ENCODE measurements at regions not wholly inside any gene's neighbourhood (a gene's known extent, or its start where the extent isn't known, plus 50 kb on each side); places are given as distances from the start of the nearest gene placed in this dataset.
"Not testable (repeated sequence)": the region's sequence is repeated elsewhere in the genome, so short reads cannot be mapped to it uniquely, and the experiment has no call there.

DNA sequence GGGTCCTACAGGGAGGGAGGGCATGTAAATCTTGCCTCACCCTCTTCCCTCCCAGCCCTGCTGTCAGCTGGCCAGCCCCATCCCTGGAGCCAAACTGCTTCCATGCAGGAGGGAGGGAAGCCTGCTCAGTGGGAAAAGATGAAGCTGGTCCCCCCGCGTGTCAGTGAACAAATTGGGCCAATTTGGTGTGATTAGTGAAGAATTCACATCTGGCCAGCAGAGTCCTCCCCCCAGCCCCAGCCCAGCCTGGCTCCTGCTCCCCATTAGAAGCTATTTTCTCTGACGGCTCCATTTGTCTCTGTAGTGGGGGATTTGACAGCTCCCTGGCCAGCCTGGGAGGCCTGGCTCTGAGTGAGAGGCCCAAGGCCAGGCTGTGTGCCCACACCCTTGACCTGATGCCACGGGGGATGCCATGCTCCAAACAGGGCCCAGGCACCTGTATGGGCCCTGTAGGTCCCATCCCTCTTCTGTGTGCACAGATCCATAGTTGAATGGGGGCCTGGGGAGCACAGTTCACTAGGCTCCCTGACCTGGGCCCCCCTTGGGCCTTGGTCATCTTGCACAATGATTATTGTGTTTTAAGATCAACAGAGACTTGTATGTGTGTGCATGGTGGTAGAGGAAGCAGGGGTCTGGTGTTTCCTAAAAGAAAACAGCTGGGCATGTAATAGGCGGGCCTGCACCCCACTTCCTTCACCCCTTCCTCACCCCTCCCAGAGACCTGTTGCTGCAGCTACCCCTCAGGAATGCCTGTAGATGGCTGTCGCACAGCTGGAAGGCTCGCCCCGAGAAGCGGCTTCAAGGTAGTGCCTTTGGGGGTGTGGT is 50.7 kb upstream of the TAC4 start:
- DNase-seq (ENCODE audit: low spot score): no peak

DNA sequence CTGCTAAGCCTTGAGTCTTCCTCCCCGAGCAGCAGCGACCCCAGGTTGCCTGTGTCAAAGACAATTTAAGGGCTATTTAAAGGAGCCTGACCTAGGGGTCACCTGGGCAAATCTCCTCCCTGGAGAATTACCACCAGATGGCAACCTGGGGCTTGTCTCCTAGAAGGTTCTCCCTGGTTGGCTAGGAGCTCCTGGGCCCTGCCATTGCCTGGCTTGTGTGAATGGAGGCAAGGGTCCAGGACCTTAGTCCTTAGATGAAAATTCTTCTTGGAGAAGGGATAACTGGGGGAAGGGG is 51.3 kb upstream of the TAC4 start:
- DNase-seq (ENCODE audit: low spot score): peak; percentile 79

DNA sequence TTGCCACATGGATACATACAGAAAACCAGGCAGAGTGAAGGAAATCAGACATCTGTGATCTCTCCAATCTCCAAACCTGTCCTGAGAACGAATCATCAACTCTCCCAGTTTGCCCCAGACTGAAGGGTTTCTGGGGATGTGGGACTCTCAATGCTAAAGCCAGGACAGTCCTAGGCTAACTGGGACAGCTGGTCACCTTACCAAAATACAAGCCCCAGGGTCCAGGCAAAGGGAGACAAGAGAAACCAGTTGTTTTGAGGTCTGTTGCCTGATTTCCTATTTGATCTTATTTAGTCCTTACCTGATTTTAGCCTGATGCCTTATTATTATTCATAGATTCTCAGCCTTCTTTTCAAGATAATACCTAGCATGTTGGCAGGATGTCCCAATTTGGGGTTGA is 51.7 kb upstream of the TAC4 start:
- no peak for DNase-seq (ENCODE audit: low spot score)

DNA sequence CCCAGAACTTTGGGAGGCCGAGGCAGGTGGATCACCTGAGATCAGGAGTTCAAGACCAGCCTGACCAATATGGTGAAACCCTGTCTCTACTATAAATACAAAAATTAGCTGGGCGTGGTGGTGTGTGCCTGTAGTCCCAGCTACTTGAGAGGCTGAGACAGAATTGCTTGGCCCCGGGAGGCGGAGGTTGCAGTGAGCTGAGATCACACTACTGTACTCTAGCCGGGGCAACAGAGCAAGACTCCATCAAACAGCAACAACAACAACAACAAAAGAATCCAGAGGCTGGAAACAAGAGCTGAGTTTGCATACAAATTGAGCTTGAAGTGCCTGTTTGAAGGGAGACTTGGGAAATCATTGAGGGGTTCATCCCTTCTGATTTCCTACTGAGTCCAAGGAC is 52.9 kb upstream of the TAC4 start:
- DNase-seq (ENCODE audit: low spot score): not testable (repeated sequence)

DNA sequence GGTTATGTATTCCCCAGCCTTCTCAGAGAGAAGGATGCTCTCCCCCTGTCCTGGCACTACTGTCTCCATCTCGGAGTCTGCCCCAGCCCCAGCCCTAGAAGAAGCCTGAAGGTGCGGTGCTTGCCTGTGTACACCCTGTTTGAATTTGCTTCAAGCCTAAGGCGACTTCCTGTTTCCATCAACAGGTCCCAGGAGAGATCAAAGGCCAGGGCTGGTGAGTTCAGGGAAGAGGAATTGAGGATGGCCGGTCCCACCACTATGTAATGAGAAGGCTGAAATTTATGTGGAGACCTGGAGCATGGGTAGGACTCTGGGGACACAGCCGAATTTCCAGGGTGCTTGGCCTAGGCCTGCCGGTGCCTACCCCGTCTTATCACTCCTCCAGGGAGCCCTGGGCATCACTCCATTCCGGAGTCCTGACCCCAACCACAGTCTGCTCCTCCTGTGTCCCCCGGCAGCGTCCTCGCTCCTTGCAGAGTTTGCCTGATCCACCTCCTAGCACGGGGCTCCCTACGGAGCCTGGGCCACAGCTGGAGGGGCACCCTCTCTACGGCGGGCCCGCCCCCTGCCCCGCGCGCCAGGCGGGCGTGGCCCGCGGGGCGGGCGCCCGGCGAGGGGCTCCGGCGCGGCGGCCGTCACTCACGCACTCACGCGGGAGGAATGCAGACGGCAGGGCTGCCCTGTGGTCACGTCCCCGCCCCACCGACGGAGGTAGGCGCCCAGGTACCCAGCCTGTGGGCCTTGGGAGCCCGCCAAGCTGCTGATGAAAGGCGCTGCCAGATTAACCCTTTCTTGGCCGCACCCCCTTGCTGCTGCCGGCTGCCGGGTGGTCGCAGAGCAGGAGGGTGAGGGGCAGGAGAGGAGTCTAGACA is 53.8 kb upstream of the TAC4 start:
- peak; percentile 76 for DNase-seq (ENCODE audit: low spot score)

DNA sequence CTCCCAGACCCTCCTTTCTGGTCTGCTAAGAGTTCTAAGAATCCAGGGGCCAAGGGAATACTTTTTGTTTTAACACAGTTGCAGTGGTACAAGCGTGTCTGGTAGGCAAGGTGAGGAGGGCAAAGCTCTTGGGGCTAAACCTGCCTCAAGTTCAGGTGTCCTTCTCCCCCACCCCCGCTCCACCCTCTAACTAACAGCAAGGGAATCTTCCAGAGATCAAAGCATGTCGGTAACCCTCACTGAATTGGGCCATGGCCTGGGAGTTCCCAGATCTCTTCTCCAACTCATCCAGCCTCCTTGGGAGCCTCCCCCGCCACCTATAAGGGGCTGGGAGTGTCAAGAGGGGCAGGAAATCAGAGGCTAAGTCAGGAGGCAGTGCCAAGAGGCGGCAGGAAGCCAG is 55.7 kb upstream of the TAC4 start:
- no peak for DNase-seq (ENCODE audit: low spot score)

DNA sequence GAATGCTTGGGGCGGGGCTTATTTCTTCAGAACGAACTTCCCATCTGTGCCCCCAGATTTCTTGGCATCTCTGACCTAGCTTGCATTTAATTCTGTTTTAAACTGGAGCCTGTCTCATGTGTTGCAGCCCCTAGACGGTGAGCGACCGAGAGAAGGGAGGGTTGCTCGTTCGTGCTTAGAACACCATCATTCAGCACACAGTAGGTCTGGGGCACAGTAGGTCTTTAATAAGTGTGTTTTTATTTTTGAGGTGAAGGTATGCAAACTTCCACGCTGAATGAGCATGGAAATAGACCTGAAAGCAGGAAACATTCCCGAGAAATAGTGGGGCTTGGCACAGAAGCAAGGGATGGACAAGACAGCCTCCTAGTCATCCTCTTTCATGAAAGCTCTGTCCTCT is 57.0 kb upstream of the TAC4 start:
- DNase-seq (ENCODE audit: low spot score): no peak

DNA sequence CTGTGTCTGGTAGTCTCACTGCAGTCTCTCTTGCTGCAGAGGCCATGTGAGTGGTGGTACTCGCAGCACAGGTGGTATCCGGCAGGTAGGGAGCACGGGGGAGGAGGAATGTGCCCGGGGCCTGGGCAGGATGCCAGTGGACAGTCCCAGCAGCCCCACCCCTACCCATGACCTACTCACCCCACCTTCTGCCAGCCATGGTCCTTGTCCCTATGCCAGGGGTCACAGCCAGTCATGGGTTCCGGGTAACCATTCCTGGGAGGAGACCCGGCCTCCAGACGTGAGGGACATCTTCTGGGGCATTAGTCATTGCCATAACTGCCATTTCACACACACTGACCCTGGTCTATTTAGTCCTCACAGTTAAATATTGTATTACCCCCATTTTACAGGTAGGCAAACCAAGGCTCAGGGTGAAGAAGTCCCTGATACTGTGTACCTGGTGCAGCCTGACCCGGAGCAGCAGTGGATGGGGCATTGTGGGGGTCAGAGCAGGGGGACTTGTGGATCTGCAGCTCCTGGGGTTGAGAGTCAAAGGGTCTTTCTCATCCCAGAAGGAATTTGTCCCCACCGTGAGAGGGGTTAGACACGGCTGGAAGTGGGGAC is 58.8 kb upstream of the TAC4 start:
- no peak for DNase-seq (ENCODE audit: low spot score)

DNA sequence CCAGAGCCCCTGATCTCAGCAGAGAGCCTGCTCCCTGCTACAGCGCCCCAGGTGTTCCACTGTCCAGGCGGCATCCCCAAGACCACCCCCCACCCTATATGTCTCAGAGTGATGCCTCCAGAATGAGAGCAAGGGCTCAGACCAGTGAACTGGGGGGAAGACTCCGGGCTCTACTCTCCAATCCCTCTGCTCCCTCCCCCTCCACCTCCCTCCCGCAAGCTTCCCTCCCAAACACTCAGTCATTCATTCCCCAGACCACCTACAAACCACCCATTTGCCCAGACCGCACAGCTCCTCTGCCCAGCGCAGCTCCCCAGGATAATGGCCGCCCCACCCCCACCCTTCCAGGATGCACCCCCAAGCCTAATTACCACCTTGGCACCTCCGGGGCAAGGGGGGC is 59.4 kb upstream of the TAC4 start:
- no peak for DNase-seq (ENCODE audit: low spot score)

DNA sequence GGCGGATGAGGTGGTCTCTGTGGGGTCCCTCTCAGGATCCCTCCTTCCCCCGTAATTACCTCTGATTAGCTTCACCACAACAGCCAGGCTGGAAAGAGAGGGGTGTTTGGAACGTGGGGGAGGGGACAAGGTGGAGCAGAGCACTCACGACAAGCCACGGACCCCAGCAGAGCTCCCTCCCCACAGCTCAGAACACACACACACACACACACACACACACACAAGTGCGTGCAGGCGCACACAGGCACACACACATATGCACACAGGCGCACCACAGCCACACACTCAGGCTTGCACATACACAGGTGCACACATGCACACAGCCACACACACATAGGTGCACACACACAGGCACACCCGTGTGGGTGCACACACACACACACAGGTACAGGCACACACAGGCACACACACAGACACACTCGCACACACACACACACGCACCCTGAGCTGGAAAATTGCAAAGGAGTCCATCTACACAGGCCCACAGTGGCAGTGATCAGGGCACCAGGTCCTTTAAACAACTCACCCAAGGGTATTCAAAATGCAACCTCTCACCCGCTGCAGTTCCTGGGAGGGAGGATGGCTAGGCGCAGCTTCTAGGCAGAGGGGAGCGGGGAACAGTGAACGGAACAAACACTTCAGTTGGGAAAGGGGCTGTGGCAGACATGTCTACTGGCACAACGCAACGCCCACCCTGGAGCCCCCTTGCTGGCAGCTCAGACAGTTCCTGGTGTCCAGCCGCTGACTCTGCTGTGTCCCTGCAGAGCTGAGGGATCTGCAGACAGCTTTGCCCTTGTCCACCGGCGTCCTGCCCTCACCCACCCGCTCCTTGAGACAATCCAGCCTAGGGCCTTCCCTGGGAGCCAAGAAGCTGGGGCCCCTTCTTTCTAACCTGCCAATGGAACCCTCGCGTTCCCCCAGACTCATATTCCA is 59.9 kb upstream of the DLX4 start:
- DNase-seq (ENCODE audit: low spot score): no peak

DNA sequence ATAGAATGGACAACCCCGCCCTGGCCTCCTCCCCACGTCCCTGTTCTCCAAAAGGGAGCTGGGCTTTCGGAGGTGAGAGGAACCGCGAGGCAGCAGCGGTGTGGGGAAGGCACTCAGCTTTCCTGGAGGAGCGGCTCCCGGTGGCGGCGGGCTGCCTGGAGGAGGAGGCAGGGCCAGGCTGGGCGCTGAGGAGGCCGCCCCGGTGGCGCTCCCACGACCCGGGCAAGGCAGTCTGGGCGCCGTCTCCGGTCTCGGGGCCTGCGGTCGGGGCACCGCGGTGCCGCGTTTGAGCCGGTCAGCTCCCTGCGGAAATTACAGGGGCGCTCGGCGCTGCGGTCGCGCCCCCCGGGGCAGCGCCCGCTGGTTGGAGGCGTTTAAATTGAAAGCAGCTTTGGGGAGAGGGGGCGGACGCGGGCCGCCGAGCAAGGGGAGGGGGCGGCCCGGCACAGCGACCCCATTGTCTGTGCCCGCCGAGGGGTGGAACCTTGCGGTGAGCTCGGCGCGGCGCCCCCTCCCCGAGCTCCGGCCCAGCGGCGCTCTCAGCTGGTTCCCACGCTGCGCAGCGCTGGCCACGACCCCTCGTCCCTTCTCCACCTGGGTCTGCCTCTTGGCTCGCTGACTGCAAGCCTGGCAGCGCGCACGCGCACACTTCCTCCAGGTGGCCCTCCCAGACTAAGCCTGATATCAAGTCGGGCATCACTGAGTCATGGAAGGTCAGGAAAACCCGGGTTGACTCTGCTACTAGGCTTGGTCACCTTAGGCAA is 58.7 kb upstream of the DLX4 start:
- peak; percentile 82 for DNase-seq (ENCODE audit: low spot score)

DNA sequence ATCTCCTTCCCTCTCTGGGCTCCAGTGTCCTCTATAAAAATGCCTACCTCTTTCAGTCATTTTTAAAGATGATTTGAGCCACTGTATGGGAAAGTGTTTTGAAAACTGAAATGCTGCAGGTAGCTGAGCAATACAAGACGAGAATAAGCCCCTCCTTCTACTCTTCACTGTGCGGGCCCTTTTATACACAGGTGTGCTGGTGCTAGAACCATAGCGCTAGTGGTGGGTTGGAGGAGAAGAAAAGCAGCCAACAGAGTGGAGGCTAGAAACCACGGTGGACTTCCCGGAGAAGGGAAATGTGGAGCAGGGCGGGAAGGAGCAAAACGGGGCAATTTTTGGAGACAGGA is 58.2 kb upstream of the DLX4 start:
- no peak for DNase-seq (ENCODE audit: low spot score)

DNA sequence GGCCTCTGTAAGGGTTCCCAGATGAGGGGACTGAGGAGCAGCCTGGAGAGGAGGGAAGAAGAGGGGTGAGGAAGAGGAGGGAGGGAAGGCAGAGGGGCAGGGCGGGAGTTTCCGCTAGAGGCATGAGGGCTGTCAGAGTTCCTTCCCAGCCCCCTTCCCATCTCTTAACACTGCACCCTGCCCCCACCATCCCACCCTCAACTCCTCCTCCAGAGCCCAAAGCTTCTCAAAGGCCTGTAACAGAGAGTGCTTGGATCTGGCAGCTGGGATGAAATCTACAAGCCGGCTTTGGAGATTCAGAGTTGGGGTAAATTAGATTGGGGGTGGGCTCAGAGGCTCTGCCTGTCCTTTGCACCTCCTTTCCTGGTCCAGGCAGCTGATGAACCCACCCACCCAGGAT is 57.3 kb upstream of the DLX4 start:
- DNase-seq (ENCODE audit: low spot score): no peak

DNA sequence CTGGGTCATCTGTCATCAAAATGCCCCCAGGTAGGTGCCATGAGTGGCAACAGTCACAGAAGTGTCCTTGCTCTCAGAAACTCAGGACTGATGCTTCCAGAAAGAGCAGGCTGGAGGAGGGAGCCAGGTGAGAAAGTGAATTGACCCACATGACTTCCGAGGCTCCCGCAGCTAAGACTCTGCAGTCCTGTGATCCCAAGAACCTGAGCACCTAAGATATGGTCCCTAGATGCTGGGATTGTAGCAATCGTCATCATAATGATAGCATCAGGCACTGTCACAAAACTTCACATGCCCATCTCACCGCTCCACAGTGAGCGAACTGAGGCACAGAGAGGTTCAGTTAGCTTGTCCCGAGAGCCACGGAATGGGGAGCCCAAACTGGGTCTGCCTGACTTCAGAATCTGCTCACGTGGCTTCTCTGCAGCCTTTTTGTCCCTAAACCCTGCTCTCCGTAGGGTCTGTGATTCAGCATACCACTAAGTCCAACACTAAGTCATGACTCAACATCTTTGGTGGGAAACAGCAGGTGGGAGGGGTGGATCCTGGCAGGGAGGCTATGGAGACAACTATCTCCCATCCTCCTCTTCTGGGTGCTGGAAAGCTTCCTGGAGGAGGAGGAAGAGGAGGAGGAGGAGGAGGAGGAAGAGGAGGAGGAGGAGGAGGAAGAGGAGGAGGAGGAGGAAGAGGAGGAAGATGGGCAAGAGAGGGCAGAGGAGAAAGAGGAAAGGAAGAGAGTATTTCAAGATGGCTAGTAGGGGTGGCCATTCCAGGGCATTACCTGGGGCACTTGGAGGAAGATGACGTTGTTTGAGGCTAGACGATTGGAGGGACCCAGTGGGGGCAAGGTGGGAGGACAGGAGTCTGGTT is 55.5 kb upstream of the DLX4 start:
- no peak for DNase-seq (ENCODE audit: low spot score)

DNA sequence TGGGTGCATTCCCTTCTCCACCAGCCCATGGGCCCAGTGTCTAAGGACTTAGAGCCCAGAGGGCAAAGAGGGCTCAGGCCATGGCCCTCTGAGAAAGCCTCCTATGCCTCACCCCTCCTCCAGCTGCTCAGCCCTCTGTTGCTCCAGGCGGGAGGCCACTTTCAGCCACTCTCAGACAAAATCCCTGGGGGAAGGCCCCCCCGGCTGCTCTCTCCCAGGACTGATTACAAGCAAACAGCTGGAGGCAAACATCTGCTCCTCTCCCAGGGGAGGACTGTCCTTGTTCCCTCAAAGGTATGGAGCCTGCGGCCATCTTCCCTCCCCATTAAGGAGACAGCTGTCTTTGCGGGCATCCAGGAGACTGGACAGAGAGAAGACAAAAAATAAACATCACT is 54.9 kb upstream of the DLX4 start:
- DNase-seq (ENCODE audit: low spot score): no peak

DNA sequence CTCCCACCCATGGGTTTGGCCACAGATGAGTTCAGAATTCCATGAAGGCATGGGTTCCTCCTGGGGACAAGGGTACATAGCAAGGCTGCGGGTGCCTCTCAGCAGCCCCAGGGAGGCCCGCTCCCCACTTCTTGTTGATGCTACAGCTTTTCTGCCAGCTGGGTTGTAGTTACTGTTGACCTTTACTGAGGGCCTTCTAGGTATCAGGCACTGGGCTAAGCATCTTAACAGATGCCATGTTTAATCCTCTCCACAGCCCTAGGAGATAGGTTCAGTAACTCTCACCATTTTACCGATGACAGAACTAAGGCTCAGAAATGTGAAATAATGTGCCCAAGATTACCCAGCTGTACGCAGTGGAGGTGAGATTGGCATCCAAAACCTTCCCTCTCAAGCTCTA is 54.3 kb upstream of the DLX4 start:
- DNase-seq (ENCODE audit: low spot score): no peak

DNA sequence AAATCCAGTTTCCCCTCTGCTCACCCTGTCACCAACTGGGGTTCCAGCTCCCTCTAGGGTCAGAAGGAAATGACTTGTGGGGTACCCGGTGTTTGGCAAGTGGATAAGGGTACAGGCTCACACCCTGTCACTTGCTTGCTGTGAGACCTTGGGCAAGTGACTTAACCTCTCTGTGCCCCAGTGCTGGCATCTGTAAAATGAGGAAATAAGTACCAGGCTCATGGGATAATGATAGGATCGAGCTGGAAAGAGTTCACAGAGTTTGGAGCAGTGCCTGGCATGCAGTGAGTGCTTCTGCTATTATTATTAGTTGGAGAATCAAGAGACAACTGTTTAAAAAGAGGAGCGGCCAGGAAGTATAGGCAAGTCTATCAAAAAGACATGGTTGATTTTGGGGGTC is 53.7 kb upstream of the DLX4 start:
- DNase-seq (ENCODE audit: low spot score): no peak

DNA sequence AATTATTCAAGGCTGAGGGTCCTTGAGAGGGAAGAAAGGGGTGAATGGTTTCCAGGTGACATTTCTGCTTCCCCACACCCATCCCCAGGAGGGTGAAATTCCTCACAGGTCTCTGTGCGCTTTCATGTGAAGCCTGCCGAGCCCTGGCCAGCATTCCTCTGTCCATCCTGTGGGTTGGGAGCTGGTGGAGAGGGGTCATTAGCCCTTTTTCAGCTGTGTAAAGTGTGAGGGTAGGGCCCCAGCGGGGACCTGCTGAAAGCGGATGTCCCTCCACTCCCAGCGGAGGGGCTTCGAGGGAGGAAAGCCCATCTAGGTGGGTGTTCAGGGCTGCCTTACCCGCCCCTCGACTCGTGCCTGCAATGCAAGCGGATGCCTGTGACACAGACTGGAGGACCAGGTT is 53.3 kb upstream of the DLX4 start:
- DNase-seq (ENCODE audit: low spot score): no peak

DNA sequence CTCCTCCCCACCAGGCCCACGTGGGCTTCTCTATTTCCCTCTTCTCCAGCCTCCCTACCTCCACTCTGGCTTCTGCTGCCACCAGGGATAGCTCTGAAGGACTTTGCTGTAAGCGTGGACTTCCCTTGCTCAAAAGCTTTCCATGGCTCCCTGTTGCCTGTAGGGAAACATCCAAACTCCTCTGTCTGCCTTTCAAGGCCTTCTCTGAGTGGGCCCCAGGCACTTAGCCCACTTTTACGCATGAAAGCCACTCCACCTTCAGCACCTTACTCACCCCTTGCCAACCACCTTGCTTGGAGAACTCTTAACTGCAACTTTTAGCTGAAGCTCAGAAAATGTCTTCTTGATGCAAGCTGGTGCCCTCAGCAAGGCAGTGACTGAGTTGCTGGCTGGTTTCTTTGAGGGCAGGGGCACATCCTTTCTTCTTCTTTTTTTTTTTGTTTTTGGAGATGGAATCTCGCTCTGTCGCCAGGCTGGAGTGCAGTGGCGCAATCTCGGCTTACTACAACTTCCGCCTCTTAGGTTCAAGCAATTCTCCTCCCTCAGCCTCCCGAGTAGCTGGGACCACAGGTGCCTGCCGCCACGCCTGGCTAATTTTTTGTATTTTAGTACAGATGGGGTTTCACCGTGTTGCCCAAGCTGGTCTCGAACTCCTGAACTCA is 52.0 kb upstream of the DLX4 start:
- no peak for DNase-seq (ENCODE audit: low spot score)

DNA sequence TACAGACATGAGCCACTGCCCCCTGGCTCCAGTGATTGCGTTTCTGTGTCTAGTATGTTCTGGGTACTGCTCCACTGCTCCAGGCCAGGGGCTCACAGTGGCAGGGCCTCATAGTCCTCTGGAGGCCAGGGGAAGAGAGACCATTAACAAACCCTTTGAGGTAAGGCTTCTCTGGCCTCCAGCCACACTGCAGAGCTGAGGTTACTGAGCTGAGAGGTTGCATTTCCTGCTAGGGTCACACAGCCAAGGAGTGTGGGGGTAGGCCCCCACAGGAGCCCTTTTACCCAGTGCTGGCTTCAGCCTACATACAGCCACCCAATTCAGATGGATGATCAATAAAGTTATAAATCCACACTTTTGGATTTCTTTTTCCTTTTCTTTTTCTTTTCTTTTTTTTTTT is 50.4 kb upstream of the DLX4 start:
- no peak for DNase-seq (ENCODE audit: low spot score)

Data from iPS-NIHi11 (cell line).